Mesenchymal stem cell (in vitro differentiated cells and primary cell): ENCODE measurements at regions not wholly inside any gene's neighbourhood (a gene's known extent, or its start where the extent isn't known, plus 50 kb on each side); places are given as distances from the start of the nearest gene placed in this dataset.

Experiments used
- DNase-seq: peaks from one replicate; pipeline ENCODE4 v3.0.0-alpha.2; 2013
- H2AFZ ChIP-seq: one replicate; pipeline ENCODE4 v1.6.1; 2013; ENCODE audit warnings: low read depth, mild to moderate bottlenecking, control low read depth, inconsistent platforms, low read length, moderate library complexity
- H2AK5ac ChIP-seq: 2 replicates; pipeline ENCODE4 v1.6.1; 2013; ENCODE audit warnings: low read length, moderate library complexity, mild to moderate bottlenecking, inconsistent platforms; ENCODE audit not compliant: severe bottlenecking
- H2BK120ac ChIP-seq: one replicate; pipeline ENCODE4 v1.6.1; 2013; ENCODE audit warnings: low read depth, mild to moderate bottlenecking, inconsistent platforms, low read length, moderate library complexity
- H2BK12ac ChIP-seq, 2 experiments: one replicate each; pipeline ENCODE4 v1.6.1; 2013; ENCODE audit warnings: inconsistent platforms in 2 of 2, low read length in 2 of 2, mild to moderate bottlenecking in 2 of 2, moderate library complexity in 2 of 2, control low read depth in 1 of 2
- H2BK15ac ChIP-seq: one replicate; pipeline ENCODE4 v1.6.1; 2013; ENCODE audit warnings: mild to moderate bottlenecking, low read depth, inconsistent platforms; ENCODE audit not compliant: poor library complexity, severe bottlenecking
- H2BK5ac ChIP-seq: 2 replicates; pipeline ENCODE4 v1.6.1; 2013; ENCODE audit warnings: low read depth, mild to moderate bottlenecking, low read length, control low read depth, inconsistent platforms; ENCODE audit not compliant: poor library complexity, severe bottlenecking
- H3K14ac ChIP-seq, 2 experiments: one replicate each; pipeline ENCODE4 v1.6.1; 2013; ENCODE audit warnings: inconsistent platforms in 2 of 2, low read length in 2 of 2, control low read depth in 1 of 2, mild to moderate bottlenecking in 1 of 2, moderate library complexity in 1 of 2
- H3K18ac ChIP-seq, 2 experiments: one replicate each; pipeline ENCODE4 v1.6.1; 2013; ENCODE audit warnings: inconsistent platforms in 2 of 2, low read length in 2 of 2, control low read depth in 1 of 2, low read depth in 1 of 2, mild to moderate bottlenecking in 1 of 2
- H3K23ac ChIP-seq, 2 experiments: one replicate each; pipeline ENCODE4 v1.6.1; 2013; ENCODE audit warnings: inconsistent platforms in 2 of 2, low read length in 2 of 2, mild to moderate bottlenecking in 2 of 2, moderate library complexity in 2 of 2, control low read depth in 1 of 2
- H3K27ac ChIP-seq: 2 replicates; pipeline ENCODE4 v1.5.1; 2013; ENCODE audit warnings: mild to moderate bottlenecking, moderate library complexity, low read length, control low read depth, inconsistent platforms; ENCODE audit not compliant: poor library complexity, severe bottlenecking
- H3K27me3 ChIP-seq, 2 experiments: 2 replicates each; pipeline versions ENCODE4 v1.6.1 to v1.7.0; 2013; ENCODE audit warnings: low read length in 2 of 2, mild to moderate bottlenecking in 2 of 2, moderate library complexity in 2 of 2, control low read depth in 1 of 2, inconsistent platforms in 1 of 2; ENCODE audit not compliant: control insufficient read depth in 1 of 2, insufficient read depth in 1 of 2
- H3K36me3 ChIP-seq, 2 experiments: 2 replicates each; pipeline versions ENCODE4 v1.6.1 to v1.7.0; 2013; ENCODE audit warnings: low read length in 2 of 2, control low read depth in 1 of 2, inconsistent platforms in 1 of 2, low read depth in 1 of 2, mild to moderate bottlenecking in 1 of 2; ENCODE audit not compliant: insufficient read depth in 2 of 2, control insufficient read depth in 1 of 2
- H3K4ac ChIP-seq, 2 experiments: one replicate each; pipeline ENCODE4 v1.6.1; 2013; ENCODE audit warnings: inconsistent platforms in 2 of 2, low read length in 2 of 2, mild to moderate bottlenecking in 2 of 2, moderate library complexity in 2 of 2, control low read depth in 1 of 2, low read depth in 1 of 2
- H3K4me1 ChIP-seq: 2 replicates; pipeline ENCODE4 v1.6.1; 2013; ENCODE audit warnings: low read depth, low read length, control low read depth; ENCODE audit not compliant: control insufficient read depth, insufficient read depth
- H3K4me2 ChIP-seq: 2 replicates; pipeline ENCODE4 v1.6.1; 2013; ENCODE audit warnings: low read length, mild to moderate bottlenecking, inconsistent platforms; ENCODE audit not compliant: poor library complexity, severe bottlenecking
- H3K4me3 ChIP-seq, 2 experiments: 2 replicates each; pipeline versions ENCODE4 v1.5.1 to v1.7.0; 2013; ENCODE audit warnings: low read length in 2 of 2, mild to moderate bottlenecking in 2 of 2, control low read depth in 1 of 2, low read depth in 1 of 2; ENCODE audit not compliant: insufficient read depth in 1 of 2
- H3K79me1 ChIP-seq: replicated peaks from 2 replicates; pipeline ENCODE4 v1.6.1; 2013; ENCODE audit warnings: mild to moderate bottlenecking, control low read depth, low read length, inconsistent platforms; ENCODE audit not compliant: poor library complexity, severe bottlenecking
- H3K9ac ChIP-seq: 2 replicates; pipeline ENCODE4 v1.7.0; 2013; ENCODE audit warnings: mild to moderate bottlenecking, low read length, moderate library complexity
- H3K9me3 ChIP-seq: 2 replicates; pipeline ENCODE4 v1.7.0; 2013; ENCODE audit warnings: mild to moderate bottlenecking, low read length; ENCODE audit not compliant: control insufficient read depth
- H4K8ac ChIP-seq: one replicate; pipeline ENCODE4 v1.6.1; 2013; ENCODE audit warnings: inconsistent platforms, mild to moderate bottlenecking, low read length, moderate library complexity
- H4K91ac ChIP-seq: one replicate; pipeline ENCODE4 v1.6.1; 2013; ENCODE audit warnings: mild to moderate bottlenecking, low read length, inconsistent platforms
- WGBS: methylation state at CpG from one replicate; pipeline ENCODE4 v1.1.7; 2013; ENCODE audit warnings: mixed read lengths; 5-methylcytosine and 5-hydroxymethylcytosine counted together

DNA sequence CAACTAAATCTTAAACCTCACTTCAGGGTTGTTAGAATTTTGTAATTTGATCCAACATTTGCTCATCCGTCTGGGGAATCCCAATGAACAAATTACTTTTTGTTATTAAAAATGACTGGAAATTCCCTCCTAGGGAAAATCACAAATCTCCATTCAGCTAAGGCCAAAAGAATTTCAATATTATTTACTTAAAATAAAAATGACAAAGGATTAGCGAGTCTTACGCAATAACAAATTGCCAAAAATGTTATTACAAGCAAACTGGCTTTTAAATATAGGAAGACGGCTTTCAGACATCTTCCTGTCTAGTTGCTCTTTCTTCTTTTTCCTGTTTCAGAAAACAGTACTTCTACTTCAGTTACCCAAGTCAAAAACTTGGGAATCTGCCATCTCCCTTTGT is 92.4 kb upstream of the TSPAN8 start:
- Histone ChIP-seq H2BK5ac (no peak overlapping the region), H3K27me3 (no peaks in the 10 kb centered on the region), H4K91ac (no peak overlapping the region), H2BK120ac (no peak overlapping the region), H3K18ac (no peak overlapping the region), H3K27ac (no peak overlapping the region), H2BK15ac (no peak overlapping the region), H3K4ac (no peak overlapping the region), H2AK5ac (no peak overlapping the region), H4K8ac (no peak overlapping the region), H3K79me1 (no peaks in the 10 kb centered on the region), H3K36me3 (no peaks in the 10 kb centered on the region), H3K4me1 (no peaks in the 10 kb centered on the region), H3K4me3 (no peak overlapping the region), H2AFZ (no peak overlapping the region), H3K9ac (no peak overlapping the region), H3K9me3 (peaks cover 50% of the 10 kb centered on the region), H2BK12ac (no peak overlapping the region), H3K23ac (no peak overlapping the region), H3K14ac (no peak overlapping the region), H3K4me2 (no peak overlapping the region)
- WGBS = 79% methylated on average over 3 of the region's 4 CpGs
- DNase-seq = no peak

DNA sequence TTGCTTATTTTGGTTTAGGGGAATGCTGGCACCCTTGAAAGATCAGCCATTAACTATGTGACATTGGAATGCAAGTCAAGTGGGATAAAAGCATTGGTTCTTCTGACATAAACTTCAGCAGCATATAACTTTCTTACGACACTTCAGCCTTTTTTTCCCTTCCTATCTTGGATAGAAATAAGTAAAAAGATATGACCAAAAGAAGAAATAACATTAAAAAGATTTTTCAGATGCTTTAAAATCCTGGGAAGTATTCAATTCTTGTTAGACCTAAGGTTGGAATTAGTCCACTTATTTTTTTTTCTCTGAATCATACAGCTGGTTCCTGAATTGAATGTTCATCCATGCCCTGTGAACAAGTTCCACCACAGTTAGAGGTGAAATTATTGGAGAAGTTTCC is 85.6 kb upstream of the TSPAN8 start:
- no peak overlapping the region for H2BK120ac ChIP-seq
- no peak overlapping the region for H3K4me3 ChIP-seq
- H3K4ac ChIP-seq = no peak overlapping the region
- no CpG with 5 or more reads among the region's 1 CpG for WGBS
- H3K9me3 ChIP-seq = peaks cover 15% of the 10 kb centered on the region
- H2AK5ac ChIP-seq = no peak overlapping the region
- H2BK12ac ChIP-seq = no peak overlapping the region
- H3K27me3 ChIP-seq = no peaks in the 10 kb centered on the region
- no peaks in the 10 kb centered on the region for H3K4me1 ChIP-seq
- no peaks in the 10 kb centered on the region for H3K79me1 ChIP-seq
- no peak overlapping the region for H3K14ac ChIP-seq
- H3K4me2 ChIP-seq = no peak overlapping the region
- no peak overlapping the region for H3K18ac ChIP-seq
- H3K23ac ChIP-seq = no peak overlapping the region
- H4K91ac ChIP-seq = no peak overlapping the region
- no peak overlapping the region for H2BK5ac ChIP-seq
- no peaks in the 10 kb centered on the region for H3K36me3 ChIP-seq
- H3K9ac ChIP-seq = no peak overlapping the region
- no peak overlapping the region for H2BK15ac ChIP-seq
- no peak for DNase-seq
- no peak overlapping the region for H4K8ac ChIP-seq
- no peak overlapping the region for H3K27ac ChIP-seq
- H2AFZ ChIP-seq = no peak overlapping the region

DNA sequence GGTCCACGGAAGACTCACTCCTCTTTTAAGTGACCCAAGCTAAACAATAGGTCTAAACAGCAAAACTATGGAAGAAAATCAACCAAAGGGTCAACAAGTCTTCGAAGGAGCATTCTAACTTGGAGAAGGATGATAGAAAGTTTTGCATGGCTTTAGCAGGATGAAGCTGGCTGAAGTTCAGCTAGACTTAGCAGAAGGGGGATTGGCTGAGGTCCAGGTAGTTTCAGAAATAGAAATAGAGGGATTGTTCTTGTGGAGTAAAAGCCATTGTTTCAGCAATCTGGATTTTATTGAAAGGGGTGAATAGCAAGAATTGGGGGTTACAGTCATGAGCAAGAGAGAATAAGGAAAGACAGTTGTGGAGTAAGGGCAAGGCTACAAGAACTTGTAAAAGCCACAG is 84.7 kb upstream of the TSPAN8 start:
- Histone ChIP-seq H3K23ac (no peak overlapping the region), H3K4me3 (no peak overlapping the region)

DNA sequence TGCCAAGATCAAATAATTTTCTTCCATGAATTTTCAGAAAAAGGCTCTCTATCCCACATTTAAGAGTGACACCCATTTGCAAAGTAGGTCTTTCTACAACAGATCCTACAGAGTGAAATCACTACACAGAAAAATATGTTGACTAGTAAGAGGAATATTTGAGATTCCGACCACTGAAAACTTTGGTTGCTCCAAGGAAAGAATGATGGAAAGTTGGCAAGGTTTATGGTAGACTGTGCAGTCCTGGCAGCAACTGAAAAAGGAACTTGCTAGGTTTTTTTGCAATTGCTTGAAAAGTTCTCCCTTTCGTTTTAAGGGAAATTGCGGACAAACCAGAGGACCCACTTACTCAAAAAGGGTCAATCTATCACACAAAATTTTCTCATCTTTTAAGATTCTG is 83.1 kb upstream of the TSPAN8 start:
- Histone ChIP-seq H2BK15ac (no peak overlapping the region), H3K4me1 (no peaks in the 10 kb centered on the region), H3K27me3 (no peaks in the 10 kb centered on the region), H3K9me3 (no peaks in the 10 kb centered on the region), H2BK12ac (no peak overlapping the region), H3K27ac (no peak overlapping the region), H3K23ac (no peak overlapping the region), H3K9ac (no peak overlapping the region), H3K14ac (no peak overlapping the region), H3K4ac (no peak overlapping the region), H3K79me1 (no peaks in the 10 kb centered on the region), H3K36me3 (no peaks in the 10 kb centered on the region), H4K91ac (no peak overlapping the region), H2AFZ (no peak overlapping the region), H3K4me3 (no peak overlapping the region), H2AK5ac (no peak overlapping the region), H2BK120ac (no peak overlapping the region), H2BK5ac (no peak overlapping the region), H3K4me2 (no peak overlapping the region), H3K18ac (no peak overlapping the region), H4K8ac (no peak overlapping the region)
- DNase-seq = no peak
- 86% methylated on average over 3 of the region's 3 CpGs for WGBS

More for the DNA sequence above, 84.7 kb upstream of the TSPAN8 start:
- DNase-seq = no peak
- Histone ChIP-seq H3K79me1 (no peaks in the 10 kb centered on the region), H3K18ac (no peak overlapping the region), H3K9ac (no peak overlapping the region), H3K27ac (no peak overlapping the region), H2BK12ac (no peak overlapping the region), H2AK5ac (no peak overlapping the region), H4K8ac (no peak overlapping the region), H4K91ac (no peak overlapping the region), H2AFZ (no peak overlapping the region), H3K14ac (no peak overlapping the region), H3K4me1 (no peaks in the 10 kb centered on the region), H3K36me3 (no peaks in the 10 kb centered on the region), H3K4ac (no peak overlapping the region), H3K27me3 (no peaks in the 10 kb centered on the region), H2BK15ac (no peak overlapping the region), H2BK5ac (no peak overlapping the region), H3K9me3 (peaks cover 7% of the 10 kb centered on the region), H2BK120ac (no peak overlapping the region), H3K4me2 (no peak overlapping the region)
- 46% methylated on average over 2 of the region's 2 CpGs for WGBS
